OCI-LY7 (cell line): ENCODE measurements at regions not wholly inside any gene's neighbourhood (a gene's known extent, or its start where the extent isn't known, plus 50 kb on each side); places are given as distances from the start of the nearest gene placed in this dataset.

Experiments
- EZH2phosphoT487 ChIP-seq: fragments of 200-600 bp; sonication (generic); IDR thresholded peaks from 2 replicates; pipeline ENCODE4 v1.6.1; 2018; ENCODE audit warnings: low read depth, borderline replicate concordance, mild to moderate bottlenecking, mixed run types, antibody characterized with exemption, low read length, moderate library complexity, mixed read lengths
- TF ChIP-seq, protein P1 (sequence below): fragments of 200-600 bp; sonication (generic); conservative IDR thresholded peaks from 2 replicates; pipeline ENCODE4 v1.5.1; 2014; ENCODE audit warnings: mild to moderate bottlenecking, antibody characterized with exemption, low read length, moderate library complexity, mixed read lengths

DNA sequence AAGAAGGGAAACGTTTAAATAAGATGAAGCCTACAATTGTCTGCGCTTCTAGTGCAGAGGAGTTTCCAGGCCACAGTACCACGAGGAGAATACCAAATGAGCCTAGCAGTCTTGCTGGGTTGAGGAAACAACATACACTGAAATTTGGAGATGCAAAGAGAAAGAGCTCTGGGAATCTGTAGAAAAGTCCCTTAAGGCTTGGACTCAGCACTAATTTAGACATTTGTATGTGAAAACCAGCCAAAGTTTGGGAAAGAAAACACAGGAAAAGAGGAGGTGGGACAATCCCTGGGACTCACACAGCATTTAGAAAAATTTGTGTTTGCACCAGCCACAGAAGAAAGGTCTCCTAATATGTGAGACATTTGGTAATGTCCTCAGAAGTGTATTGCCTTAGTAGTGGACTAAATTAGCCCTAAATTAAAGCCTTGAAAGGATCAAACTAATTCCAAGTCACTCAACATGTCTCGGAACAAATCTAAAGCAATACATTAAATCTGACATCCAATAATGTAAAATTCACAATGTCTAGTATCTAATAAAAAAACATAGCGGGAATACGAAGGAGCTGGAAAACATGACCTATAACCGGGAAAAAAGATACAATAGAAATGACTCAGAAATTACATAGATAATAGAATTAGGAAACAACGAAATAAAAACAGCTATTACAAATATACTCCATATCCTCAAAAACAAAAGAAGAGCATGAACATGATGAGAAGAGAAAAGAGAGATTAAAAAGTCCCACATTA lies 187.1 kb upstream of the NAMPT start:
- no peak for TF ChIP-seq EZH2phosphoT487
- TF ChIP-seq, protein P1, sequence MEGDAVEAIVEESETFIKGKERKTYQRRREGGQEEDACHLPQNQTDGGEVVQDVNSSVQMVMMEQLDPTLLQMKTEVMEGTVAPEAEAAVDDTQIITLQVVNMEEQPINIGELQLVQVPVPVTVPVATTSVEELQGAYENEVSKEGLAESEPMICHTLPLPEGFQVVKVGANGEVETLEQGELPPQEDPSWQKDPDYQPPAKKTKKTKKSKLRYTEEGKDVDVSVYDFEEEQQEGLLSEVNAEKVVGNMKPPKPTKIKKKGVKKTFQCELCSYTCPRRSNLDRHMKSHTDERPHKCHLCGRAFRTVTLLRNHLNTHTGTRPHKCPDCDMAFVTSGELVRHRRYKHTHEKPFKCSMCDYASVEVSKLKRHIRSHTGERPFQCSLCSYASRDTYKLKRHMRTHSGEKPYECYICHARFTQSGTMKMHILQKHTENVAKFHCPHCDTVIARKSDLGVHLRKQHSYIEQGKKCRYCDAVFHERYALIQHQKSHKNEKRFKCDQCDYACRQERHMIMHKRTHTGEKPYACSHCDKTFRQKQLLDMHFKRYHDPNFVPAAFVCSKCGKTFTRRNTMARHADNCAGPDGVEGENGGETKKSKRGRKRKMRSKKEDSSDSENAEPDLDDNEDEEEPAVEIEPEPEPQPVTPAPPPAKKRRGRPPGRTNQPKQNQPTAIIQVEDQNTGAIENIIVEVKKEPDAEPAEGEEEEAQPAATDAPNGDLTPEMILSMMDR, result no peak
